NCI-H2171 treated with DMSO at 0.1 percent for 48 hours (cell line): ENCODE measurements at regions not wholly inside any gene's neighbourhood (a gene's known extent, or its start where the extent isn't known, plus 50 kb on each side); places are given as distances from the start of the nearest gene placed in this dataset.
"Not testable (repeated sequence)": the region's sequence is repeated elsewhere in the genome, so short reads cannot be mapped to it uniquely, and the experiment has no call there.

Experiments used
- DNase-seq: peaks from one replicate; lab custom pipeline; 2025; lab: John Stamatoyannopoulos, UW

DNA sequence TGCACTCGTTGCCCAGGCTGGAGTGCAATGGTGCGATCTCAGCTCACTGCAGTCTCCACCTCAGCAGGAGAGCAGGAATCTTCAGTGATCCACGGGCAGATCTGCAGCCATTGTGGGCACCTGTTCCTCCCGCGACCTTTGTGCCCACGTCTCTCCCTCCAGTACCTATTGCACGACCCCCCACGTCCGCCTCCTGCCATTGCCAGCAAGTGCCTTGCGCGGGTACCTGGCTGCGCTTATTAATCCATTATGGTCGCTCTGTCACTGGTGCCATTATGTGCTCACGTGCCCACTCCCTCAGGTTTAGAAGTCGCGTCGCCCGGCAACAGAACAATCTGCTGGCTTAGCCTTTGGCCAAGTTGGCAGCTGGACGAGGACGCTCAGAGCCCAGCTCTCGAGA is 146.2 kb upstream of the C1QTNF3 start:
- DNase-seq: not testable (repeated sequence)

DNA sequence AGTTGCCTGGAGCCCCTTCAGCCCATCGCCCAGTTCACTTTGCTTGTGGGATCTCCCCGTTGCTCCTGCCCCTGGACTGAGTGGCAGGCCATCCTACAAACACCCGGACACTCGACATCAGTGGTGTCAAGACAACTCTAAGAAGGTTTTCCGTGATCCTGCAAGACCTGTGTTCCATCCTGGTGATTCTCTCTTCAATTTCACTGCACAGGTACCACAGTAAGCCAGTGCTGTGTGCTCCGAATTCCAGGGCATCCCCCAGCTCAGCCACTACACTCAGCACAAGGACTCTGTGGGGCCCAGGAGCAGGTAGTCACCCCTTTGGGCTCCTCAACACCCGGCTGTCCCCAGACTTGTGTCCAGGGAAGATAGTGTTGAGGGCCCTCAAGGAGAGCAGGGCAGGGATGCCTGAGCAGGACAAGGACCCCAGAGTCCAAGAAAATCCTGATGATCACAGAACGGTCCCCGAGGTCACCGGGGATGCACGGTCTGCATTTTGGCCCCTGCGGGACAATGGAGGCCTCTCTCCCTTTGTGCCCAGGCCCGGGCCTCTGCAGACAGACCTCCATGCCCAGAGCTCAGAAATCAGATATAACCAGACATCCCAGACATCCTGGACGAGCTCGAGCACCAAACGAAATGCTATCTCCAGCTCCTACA is 146.9 kb upstream of the C1QTNF3 start:
- DNase-seq: not testable (repeated sequence)

DNA sequence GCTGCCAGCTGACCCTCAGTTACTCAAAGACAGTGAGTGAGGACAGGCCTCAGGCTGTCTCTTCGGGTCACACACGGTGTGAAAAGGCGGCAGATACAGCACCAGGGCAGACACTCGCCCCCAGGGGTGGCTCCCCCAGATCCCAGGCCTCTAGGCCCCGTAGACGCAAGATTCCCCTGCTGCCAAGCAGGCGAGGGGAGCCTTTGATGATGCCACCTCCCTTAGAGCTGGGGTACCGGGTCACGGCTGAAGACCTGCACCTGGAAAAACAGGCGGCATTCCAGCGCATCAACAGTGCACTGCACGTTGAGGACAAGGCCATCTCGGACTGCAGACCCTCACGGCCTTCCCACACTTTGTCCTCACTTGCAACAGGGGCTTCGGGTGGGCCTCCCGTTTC is 147.5 kb upstream of the C1QTNF3 start:
- DNase-seq: not testable (repeated sequence)

DNA sequence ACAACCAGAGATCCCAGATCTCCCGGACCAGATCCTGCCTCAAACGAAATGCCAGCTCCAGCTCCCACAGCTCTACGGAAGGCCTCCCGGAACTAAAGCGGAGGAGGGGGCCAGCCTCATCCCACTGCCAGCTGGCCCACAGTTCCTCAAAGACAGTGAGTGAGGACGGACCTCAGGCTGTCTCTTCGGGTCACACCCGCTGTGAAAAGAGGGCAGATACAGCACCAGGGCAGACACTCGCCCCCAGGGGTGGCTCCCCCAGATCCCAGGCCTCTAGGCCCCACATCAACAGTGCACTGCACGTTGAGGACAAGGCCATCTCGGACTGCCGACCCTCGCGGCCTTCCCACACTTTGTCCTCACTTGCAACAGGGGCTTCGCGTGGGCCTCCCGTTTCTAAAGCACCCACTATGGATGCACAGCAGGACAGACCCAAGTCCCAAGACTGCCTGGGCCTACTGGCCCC is 148.3 kb upstream of the C1QTNF3 start:
- not testable (repeated sequence) for DNase-seq

DNA sequence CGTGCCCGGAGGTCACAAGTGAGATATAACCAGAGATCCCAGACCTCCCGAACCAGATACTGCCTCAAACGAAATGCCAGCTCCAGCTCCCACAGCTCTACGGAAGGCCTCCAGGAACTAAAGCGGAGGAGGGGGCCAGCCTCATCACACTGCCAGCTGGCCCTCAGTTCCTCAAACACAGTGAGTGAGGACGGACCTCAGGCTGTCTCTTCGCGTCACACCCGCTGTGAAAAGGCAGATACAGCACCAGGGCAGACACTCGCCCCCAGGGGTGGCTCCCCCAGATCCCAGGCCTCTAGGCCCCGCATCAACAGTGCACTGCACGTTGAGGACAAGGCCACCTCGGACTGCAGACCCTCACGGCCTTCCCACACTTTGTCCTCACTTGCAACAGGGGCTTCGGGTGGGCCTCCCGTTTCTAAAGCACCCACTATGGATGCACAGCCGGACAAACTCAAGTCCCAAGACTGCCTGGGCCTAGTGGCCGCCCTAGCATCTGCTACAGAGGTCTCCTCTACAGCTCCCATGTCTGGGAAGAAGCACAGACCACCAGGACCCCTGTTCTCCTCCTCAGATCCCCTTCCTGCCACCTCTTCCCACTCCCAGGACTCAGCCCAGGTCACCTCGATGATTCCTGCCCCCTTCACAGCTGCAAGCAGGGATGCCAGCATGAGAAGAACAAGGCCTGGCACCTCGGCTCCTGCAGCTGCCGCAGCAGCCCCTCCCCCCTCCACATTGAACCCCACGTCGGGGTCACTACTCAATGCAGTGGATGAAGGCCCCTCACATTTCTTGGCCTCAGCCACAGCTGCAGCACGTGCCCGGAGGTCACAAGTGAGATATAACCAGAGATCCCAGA is 149.3 kb upstream of the C1QTNF3 start:
- DNase-seq: not testable (repeated sequence)

DNA sequence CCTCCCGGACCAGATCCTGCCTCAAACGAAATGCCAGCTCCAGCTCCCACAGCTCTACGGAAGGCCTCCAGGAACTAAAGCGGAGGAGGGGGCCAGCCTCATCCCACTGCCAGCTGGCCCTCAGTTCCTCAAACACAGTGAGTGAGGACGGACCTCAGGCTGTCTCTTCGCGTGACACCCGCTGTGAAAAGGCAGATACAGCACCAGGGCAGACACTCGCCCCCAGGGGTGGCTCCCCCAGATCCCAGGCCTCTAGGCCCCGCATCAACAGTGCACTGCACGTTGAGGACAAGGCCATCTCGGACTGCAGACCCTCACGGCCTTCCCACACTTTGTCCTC is 149.9 kb upstream of the C1QTNF3 start:
- DNase-seq: not testable (repeated sequence)

DNA sequence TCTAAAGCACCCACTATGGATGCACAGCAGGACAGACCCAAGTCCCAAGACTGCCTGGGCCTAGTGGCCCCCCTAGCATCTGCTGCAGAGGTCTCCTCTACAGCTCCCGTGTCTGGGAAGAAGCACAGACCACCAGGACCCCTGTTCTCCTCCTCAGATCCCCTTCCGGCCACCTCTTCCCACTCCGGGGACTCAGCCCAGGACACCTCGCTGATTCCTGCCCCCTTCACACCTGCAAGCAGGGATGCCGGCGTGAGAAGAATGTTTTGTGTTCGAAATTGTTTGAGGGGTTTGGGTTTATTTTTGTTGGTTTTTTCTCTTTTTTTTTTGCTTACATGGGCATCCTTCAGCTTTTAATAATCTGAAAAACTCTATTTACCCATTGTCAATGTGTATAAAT is 150.3 kb upstream of the C1QTNF3 start:
- not testable (repeated sequence) for DNase-seq

DNA sequence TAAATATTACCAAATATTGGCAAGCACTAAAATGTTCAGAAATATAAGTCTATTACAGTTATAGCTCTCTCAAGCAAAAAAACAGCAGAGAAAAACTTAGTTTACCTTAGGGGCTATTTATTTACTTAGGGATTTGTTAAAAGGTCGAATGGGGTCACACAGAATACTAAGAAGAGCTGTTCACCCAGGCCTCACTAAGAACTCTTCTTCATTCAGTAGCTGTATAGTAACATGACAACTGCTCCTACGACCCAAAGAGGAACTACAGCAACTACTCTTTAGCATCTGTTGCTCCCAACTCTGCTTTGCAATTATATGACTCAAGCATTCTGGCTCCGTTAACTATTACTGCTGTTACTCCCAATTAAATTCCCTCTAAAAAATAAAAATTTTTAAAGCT is 150.8 kb upstream of the C1QTNF3 start:
- DNase-seq: not testable (repeated sequence)

DNA sequence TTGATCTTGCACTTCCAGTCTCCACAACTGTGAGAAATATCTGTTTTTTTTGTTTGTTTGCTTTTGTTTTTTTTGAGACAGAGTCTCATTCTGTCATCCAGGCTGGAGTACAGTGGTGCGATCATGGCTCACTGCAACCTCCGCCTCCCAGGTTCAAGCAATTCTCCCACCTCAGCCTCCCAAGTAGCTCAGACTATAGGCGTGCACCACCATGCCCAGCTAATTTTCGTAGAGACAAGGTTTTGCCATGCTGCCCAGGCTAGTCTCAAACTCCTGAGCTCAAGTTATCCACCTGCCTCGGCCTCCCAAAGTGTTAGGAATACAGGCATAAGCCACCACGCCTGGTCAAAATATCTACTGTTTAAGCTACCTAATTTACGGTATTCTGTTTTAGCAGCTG is 153.1 kb upstream of the C1QTNF3 start:
- DNase-seq: not testable (repeated sequence)

DNA sequence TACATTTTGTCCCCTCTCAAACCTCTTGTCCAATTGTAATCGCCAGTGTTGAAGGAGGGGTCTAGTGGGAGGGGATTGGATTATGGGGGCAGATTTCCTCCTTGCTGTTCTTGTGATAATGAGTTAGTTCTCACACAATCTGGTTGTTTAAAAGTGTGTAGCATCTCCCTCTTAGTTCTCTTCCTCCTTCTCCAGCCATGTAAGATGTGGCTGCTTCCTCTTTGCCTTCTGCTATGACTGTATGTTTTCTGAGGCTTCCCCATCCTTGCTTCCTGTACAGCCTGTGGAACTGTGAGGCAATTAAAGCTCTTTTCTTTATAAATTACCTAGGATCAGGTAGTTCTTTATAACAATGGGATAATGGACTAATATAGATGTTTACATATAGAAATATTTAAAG is 162.3 kb upstream of the C1QTNF3 start:
- not testable (repeated sequence) for DNase-seq

DNA sequence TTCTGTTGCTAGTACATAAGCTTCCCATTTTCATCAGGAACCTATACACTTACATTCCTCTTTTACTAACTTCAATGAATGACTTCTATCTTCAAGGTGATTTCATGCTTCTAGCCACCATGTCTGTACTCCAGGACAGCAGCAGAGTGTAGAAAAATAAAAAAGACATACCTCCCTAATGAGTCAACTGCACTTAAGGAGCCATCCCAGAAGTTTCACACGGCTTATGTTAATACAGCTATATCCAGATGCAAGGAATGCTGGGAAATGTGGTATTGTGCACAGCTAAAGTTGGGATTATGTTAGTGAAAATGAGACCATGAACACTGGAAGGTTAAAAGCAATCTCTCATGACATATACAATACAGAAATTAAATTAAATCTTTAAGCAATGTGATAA is 174.4 kb upstream of the C1QTNF3 start:
- not testable (repeated sequence) for DNase-seq

DNA sequence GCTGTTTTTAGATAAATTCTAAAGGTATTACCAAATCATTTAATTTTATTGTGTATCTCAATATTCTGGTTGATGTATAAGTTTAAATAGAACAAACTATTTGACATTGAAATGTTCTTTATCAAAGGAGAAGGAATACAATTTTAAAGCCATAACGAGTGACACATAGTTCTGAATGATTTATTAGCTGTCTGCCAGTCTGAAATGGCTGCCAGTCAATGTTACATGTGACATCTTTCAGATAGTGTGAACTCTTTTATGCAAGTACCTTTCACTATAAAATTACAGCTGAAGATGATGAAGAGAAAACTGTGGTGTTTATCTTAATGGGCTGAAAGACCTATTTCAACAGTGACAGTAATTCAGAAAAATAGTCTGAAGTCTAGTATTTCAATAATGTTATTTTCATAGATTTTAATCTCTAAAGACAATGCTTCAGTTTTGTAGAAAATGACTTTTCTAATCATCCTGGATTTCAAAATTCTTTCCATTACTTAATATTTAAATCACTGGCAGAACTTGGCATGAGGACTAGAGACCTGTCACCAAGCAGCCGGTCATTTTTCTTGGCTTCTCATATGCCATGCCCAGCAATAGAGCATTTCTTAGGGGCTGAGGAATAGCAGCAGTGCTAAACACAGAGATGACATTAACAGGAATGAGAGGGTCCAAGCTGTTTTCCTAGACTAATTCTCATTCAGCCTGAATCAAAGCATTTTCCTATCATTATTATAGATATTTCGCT is 178.5 kb upstream of the C1QTNF3 start:
- not testable (repeated sequence) for DNase-seq

DNA sequence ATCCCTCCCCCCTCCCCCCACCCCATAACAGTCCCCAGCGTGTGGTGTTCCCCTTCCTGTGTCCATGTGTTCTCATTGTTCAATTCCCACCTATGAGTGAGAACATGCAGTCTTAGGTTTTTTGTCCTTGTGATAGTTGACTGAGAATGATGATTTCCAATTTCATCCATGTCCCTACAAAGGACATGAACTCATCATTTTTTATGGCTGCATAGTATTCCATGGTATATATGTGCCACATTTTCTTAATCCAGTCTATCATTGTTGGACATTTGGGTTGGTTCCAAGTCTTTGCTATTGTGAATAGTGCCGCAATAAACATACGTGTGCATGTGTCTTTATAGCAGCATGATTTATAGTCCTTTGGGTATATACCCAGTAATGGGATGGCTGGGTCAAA is 180.1 kb upstream of the C1QTNF3 start:
- not testable (repeated sequence) for DNase-seq

DNA sequence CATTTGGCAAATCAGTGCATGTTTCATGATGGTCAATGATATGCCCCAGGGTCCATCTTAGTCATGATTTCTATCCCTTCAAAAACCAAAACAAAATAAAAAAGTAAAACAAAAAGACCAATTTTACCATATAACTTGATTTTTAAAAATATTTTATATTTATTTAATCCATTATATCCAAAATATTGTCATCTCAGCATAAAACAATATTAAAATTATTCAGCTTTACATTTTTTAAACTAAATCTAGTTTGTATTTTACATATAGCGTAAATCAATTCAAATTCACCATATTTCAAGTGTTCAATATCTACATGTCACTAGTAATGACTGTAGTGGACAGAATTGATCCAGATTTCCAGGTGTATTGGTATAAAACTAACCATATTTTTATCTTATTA is 187.4 kb upstream of the C1QTNF3 start:
- DNase-seq: not testable (repeated sequence)

DNA sequence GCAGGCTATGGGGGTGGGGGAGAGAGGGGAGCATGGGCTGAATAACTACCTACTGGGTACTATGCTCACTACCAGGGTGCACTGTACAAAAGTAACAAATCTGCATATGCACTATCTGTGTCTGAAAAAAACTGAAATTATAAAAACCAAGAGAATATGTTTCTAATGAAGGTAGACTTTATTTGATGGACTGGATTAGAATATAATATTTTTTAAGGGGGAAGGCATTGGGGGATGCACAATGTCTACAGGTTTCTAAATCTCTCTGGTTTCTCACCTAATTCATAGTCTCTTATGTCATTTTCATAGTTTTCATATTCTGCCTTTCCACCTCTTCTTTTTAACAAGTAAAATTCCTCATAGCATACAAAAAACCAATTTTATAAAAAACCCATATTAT is 200.8 kb upstream of the C1QTNF3 start:
- DNase-seq: not testable (repeated sequence)

DNA sequence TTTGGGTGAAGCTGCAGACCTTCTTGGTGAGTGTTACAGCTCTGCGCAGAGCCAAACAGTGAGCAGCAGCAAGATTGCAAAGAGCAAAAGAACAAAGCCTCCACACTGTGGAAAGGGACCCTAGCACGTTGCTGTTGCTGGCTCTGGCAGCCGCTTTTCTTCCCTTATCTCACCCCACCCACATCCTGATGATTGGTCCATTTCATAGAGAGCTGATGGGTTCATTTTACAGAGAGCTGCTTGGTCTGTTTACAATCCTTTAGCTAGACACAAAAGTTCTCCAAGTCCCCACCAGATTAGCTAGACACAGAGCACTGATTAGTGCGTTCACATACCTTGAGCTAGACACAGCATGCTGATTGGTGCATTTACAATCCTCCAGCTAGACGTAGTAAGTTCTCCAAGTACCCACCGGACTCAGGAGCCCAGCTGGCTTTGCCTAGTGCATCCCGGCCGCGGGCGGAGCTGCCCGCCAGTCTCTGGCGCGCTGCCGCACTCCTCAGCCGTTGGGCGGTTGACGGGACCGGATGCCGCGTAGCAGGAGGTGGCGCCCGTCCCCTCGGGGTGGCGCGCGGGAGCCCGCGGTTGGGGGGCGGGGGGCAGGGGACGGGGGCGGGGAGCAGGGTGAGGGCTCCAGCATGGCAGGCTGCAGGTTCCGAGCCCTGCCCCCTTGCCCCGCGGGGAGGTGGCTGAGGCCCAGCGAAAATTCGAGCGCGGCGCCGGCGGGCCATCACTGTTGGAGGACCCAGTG is 201.4 kb upstream of the C1QTNF3 start:
- DNase-seq: not testable (repeated sequence)

DNA sequence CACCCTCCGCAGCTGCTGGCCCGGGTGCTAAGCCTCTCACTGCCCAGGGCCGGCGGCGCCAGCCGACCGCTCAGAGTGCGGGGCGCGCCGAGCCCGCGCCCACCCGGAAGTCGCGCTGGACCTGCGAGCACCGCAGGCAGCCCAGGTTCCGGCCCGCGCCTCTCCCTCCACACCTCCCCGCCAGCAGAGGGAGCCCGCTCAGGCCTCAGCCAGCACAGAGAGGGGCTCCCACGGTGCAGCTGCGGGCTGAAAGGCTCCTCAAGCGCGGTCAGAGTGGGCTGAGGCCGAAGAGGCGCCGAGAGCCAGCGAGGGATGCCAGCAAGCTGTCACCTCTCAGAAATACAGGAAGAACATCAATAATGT is 202.0 kb upstream of the C1QTNF3 start:
- not testable (repeated sequence) for DNase-seq

DNA sequence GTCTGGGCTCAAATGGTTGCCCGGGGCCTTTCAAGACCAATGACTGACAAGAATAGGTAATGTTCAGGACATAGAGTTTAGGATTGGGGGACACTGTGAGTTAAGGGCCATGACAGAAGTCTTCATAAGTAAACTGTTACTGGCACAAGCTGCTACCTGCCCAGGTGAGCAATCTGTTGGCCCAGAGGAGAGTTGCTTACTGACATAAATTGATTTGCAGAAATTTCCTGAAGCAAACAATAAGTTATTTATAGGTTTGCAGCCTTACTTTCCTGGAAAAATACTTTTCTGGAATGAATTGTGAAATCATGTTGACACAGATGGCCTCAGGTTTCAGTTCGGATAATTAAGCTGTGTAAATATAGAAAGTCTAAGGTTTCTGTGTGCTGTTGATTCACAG is 202.8 kb upstream of the C1QTNF3 start:
- peak; percentile 79 for DNase-seq

DNA sequence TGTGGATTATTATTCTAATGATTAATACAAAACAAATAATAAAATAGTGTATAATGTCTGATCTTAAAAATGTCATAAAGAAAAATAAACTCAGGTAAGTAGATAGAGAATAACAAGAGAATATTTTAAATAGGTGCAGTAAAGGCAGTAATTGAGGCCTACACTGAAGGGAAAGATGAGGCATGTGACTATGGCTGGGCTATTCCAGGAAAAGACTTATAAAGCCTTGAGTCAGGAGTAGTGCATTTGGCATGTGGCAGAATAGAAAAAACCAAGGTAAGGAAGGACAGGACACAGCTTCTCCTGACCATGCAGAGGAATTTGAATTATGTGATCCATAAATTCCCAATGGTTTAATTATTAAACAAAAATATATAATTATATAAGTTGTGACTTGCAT is 215.6 kb upstream of the C1QTNF3 start:
- not testable (repeated sequence) for DNase-seq

DNA sequence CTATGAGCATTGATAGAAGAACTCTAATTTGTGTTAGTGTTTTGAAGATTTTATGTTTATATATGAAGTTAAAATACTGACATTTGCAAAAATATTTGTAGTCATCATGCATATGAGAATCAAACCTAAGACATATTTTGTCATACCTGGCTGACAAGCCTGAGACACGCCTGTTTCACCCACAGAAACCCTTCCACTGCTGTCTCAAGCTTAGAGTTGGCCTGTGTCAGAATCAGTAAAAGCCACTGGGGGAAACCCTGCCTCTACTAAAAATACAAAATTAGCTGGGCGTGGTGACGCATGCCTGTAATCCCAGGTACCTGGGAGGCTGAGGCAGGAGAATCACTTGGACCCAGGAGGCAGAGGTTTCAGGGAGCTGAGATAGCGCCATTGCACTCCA is 218.0 kb upstream of the C1QTNF3 start:
- DNase-seq: not testable (repeated sequence)

DNA sequence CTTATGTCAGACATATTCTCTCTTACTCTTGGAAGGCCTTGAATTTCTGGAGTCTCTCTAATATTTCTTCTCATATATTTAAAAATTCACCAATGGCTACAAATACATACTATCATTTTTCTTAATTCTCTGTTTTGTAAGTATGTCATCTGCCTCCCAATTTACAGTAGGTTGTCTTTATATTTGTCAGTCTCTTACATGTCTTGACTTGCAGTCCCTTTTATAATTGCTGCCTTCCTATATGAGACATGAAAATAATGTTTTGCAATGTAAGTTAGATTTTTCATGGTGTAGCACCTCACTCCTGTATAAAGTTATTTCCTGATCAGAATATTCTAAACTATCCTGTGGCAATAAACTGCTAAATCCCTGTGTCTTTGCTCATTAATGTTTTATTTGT is 223.1 kb upstream of the C1QTNF3 start:
- DNase-seq: not testable (repeated sequence)

DNA sequence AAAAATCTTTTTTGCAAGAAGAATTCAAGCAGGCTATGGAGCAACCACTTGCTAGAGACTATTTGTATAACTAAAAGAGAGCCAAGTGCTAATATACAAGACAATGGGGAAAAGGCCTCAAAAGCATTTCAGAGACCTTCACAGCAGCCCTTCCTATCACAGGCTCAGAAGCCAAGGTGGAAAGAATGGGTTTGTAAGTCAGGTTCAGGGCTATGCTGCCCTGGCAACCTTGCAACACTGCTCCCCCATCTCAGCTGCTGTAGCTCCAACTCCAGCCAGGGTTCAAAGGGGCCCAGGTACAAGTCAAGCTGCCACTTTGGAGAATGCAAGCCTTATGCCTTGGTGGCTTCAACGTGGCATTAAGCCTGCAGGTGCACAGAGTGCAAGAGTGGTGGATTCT is 253.7 kb upstream of the C1QTNF3 start:
- not testable (repeated sequence) for DNase-seq
